ENCODE measurements at regions not wholly inside any gene's neighbourhood (a gene's known extent, or its start where the extent isn't known, plus 50 kb on each side); places are given as distances from the start of the nearest gene placed in this dataset.

- CTCF ChIA-PET = no interaction called here
- WGBS (ENCODE audit: insufficient coverage) = 100% methylated on average over 1 of the region's 1 CpG
- H3K27me3 ChIP-seq (replicated peaks in 1 of 4; ENCODE audit: control extremely low read depth in 1 of 4, control insufficient read depth in 3 of 4, insufficient read depth in 4 of 4, low read length in 3 of 4) = no peaks in the 10 kb centered on the region
- no peak overlapping the region for H3K9ac ChIP-seq (ENCODE audit: low read length)
- H3K4me2 ChIP-seq (replicated peaks; ENCODE audit: low read depth, low read length, poor library complexity, severe bottlenecking) = no peak overlapping the region
- TF ChIP-seq CTCF (IDR thresholded peaks at IDR 0.05) (no peak), EZH2 (IDR thresholded peaks at IDR 0.05; ENCODE audit: borderline replicate concordance, insufficient read depth, low read depth, low read length, poor library complexity, severe bottlenecking) (no peak)
- DNase-seq = no peak
- no peak overlapping the region for H3K27ac ChIP-seq (ENCODE audit: low read length in 2 of 2)
- Mint-ChIP-seq H3K4me3 (no peak overlapping the region), H3K27ac (no peak overlapping the region), H3K27me3 (no peaks in the 10 kb centered on the region), H3K4me1 (no peaks in the 10 kb centered on the region), H3K9me3 (ENCODE audit: insufficient read depth) (no peaks in the 10 kb centered on the region)
- H3K9me3 ChIP-seq (ENCODE audit: control extremely low read depth in 1 of 3, control insufficient read depth in 2 of 3, insufficient read depth in 1 of 3, low read length in 2 of 3) = peaks cover 0 to 1% (median 0%) of the 10 kb centered on the region in 3 donors
- no peaks in the 10 kb centered on the region for H3K79me2 ChIP-seq (ENCODE audit: control insufficient read depth, insufficient read depth, low read length)
- intact Hi-C loops (cut with micrococcal nuclease) = no loop called here
- H2AFZ ChIP-seq (ENCODE audit: insufficient read depth, low read depth, low read length, poor library complexity, severe bottlenecking) = no peak overlapping the region
- ATAC-seq (ENCODE audit: low read depth) = no peak
- H4K20me1 ChIP-seq (ENCODE audit: control insufficient read depth, insufficient read depth, low read length, poor library complexity, severe bottlenecking) = no peaks in the 10 kb centered on the region
- H3K4me1 ChIP-seq (ENCODE audit: control insufficient read depth in 2 of 2, insufficient read depth in 2 of 2, low read length in 2 of 2) = no peaks in the 10 kb centered on the region
- H3K4me3 ChIP-seq (ENCODE audit: control extremely low read depth in 1 of 5, extremely low read depth in 1 of 5, insufficient read depth in 1 of 5, low read depth in 2 of 5, low read length in 4 of 5) = no peak overlapping the region
- POLR2A ChIA-PET = no interaction called here
- no peaks in the 10 kb centered on the region for H3K36me3 ChIP-seq (replicated peaks in 1 of 2; ENCODE audit: control extremely low read depth in 1 of 2, control insufficient read depth in 1 of 2, extremely low read depth in 1 of 2, insufficient read depth in 2 of 2, low read length in 1 of 2)
Observed at GRCh38 chr3:3619815-3620214, 179.4 kb upstream of the LRRN1 start.

- TF ChIP-seq EZH2 (IDR thresholded peaks at IDR 0.05; ENCODE audit: borderline replicate concordance, insufficient read depth, low read depth, low read length, poor library complexity, severe bottlenecking) (no peak), CTCF (IDR thresholded peaks at IDR 0.05) (no peak)
- Histone ChIP-seq H2AFZ (ENCODE audit: insufficient read depth, low read depth, low read length, poor library complexity, severe bottlenecking) (no peak overlapping the region), H3K9me3 (ENCODE audit: control extremely low read depth in 1 of 3, control insufficient read depth in 2 of 3, insufficient read depth in 1 of 3, low read length in 2 of 3) (no peaks in the 10 kb centered on the region), H3K4me1 (ENCODE audit: control insufficient read depth in 2 of 2, insufficient read depth in 2 of 2, low read length in 2 of 2) (no peaks in the 10 kb centered on the region), H3K79me2 (ENCODE audit: control insufficient read depth, insufficient read depth, low read length) (no peaks in the 10 kb centered on the region), H3K27me3 (replicated peaks in 1 of 4; ENCODE audit: control extremely low read depth in 1 of 4, control insufficient read depth in 3 of 4, insufficient read depth in 4 of 4, low read length in 3 of 4) (no peaks in the 10 kb centered on the region), H3K4me2 (replicated peaks; ENCODE audit: low read depth, low read length, poor library complexity, severe bottlenecking) (no peak overlapping the region), H3K9ac (ENCODE audit: low read length) (no peak overlapping the region), H3K4me3 (ENCODE audit: control extremely low read depth in 1 of 5, extremely low read depth in 1 of 5, insufficient read depth in 1 of 5, low read depth in 2 of 5, low read length in 4 of 5) (no peak overlapping the region), H3K36me3 (replicated peaks in 1 of 2; ENCODE audit: control extremely low read depth in 1 of 2, control insufficient read depth in 1 of 2, extremely low read depth in 1 of 2, insufficient read depth in 2 of 2, low read length in 1 of 2) (no peaks in the 10 kb centered on the region), H3K27ac (ENCODE audit: low read length in 2 of 2) (no peak overlapping the region), H4K20me1 (ENCODE audit: control insufficient read depth, insufficient read depth, low read length, poor library complexity, severe bottlenecking) (no peaks in the 10 kb centered on the region)
- ChIA-PET POLR2A (no interaction called here), CTCF (no interaction called here)
- no peaks in the 10 kb centered on the region for H3K9me3 Mint-ChIP-seq (ENCODE audit: insufficient read depth)
- DNase-seq (no peak), ATAC-seq (ENCODE audit: low read depth) (no peak)
- intact Hi-C loops (cut with micrococcal nuclease) = no loop called here
- H3K4me3 Mint-ChIP-seq = no peak overlapping the region
- no CpG with 5 or more reads among the region's 1 CpG for WGBS (ENCODE audit: insufficient coverage)
- H3K4me1 Mint-ChIP-seq = no peaks in the 10 kb centered on the region
- H3K27ac Mint-ChIP-seq = no peak overlapping the region
- no peaks in the 10 kb centered on the region for H3K27me3 Mint-ChIP-seq
Observed at GRCh38 chr3:3618623-3619022, 180.6 kb upstream of the LRRN1 start.

All from B cell (primary cell).